HG03045 (cell line): ENCODE measurements at regions not wholly inside any gene's neighbourhood (a gene's known extent, or its start where the extent isn't known, plus 50 kb on each side); places are given as distances from the start of the nearest gene placed in this dataset.
"Not testable (repeated sequence)": the region's sequence is repeated elsewhere in the genome, so short reads cannot be mapped to it uniquely, and the experiment has no call there.

Experiments used
- ATAC-seq: cut with Tn5 transposase; IDR thresholded peaks from one replicate; pipeline ENCODE4 v1.9.1; 2021; ENCODE audit warnings: mild to moderate bottlenecking, moderate library complexity; ENCODE audit not compliant: unreplicated experiment

DNA sequence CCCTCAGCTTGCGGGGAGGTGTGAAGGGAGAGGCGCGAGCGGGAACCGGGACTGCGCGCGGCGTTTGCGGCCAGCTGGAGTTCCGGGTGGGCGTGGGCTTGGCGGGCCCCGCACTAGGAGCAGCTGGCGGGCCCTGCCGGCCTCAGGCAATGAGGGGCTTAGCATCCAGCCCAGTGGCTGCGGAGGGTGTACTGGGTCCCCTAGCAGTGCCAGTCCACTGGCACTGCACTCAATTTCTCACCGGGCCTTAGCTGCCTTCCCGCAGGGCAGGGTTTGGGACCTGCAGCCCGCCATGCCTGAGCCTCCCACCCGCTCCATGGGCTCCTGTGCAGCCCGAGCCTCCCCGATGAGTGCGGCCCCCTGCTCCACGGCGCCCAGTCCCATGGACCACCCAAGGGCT, 163.5 kb upstream of the PTCH1 start:
- ATAC-seq, result not testable (repeated sequence)

DNA sequence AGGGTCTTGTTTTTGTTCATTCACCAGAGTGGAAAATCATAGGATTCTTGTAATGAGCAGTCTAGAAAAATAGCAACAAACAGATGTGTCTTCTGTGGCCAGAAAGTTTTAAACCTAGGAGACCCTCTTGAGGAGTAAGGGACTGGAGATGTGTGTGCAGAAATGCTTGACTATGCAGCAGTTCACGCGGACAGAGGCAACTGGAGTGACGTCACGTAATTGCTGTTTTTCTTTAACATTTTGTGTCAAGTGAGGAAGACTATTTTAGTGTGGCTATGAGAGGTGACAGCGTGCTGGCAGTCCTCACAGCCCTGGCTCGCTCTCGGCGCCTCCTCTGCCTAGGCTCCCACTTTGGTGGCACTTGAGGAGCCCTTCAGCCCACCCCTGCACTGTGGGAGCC, 163.1 kb upstream of the PTCH1 start:
- ATAC-seq, result no peak

DNA sequence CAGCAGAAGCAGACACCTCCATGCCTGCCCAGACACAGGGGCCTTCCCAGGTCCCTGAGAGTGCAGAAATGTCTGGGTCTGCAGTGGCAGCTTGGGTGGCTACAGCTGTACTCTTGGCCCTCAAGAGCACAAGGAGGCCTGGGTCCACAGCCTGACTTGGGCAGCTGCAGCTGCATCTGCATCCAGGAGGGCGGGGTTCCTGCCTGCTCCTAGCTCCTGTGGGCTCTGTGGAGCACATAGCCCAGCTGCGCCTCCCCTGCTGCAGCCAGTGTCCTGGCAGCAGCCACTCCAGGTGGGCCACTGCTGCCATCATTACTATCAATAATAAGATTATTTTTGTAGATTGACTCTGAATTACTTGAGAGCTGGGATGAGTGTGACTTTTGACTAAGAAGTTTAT, 162.0 kb upstream of the PTCH1 start:
- ATAC-seq, result no peak

DNA sequence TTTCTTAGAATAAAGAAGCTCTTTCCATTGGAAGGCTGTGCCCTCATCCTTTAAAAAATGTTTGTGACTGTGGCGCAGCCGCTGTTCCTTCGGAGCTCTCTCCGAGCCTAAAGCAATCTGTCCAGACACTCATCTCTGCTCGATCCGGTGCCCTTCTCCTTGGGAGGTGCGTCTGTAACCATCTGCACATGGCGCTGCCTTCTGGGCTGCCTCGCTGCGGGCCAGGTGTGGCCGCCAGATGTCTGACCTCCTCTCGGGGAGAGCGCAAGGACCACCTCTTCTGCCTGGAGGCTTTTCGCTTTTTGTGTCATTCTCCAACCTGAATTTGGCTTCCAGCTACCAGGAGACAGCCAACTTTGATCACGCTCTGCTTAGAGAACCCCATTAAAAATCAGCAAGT, 153.4 kb upstream of the PTCH1 start:
- ATAC-seq, result no peak

DNA sequence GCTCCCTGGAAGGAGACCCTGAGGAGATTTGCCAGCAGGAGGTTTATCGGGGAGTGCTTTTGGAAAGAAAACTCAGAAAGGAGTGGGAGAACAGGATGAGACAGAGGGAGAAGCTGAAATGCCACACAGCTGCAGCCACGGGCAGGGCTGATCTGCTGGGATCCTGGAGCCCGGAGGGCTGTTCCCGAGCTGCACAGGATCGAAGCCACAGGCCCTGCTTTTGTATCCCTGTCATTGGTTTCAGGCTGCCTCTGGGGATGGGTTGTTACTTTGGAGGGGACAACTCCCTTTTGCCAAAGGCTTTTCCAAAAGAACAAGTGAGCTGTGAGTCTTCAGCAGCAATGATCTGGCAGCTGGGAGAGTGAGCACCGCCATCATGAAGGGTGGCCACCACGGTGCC, 152.5 kb upstream of the PTCH1 start:
- ATAC-seq, result no peak

DNA sequence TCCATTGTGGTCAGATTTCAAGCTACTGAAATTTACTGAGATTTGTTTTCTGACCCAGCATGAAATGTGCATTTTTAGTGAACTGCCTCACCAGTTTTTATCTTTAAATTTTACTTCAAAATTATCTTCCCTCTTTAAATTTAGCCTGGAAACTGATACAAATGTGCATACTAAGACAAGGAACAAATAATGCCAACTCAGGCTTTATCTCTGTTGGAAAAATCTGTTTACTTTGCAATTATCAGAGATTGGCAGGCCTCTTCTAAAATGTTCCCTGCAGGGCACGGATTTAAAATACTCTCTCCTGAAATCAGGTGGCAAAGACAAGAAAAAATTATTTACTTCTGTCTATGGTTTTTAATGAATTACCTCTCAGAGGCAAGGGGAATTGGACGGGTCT, 151.0 kb upstream of the PTCH1 start:
- no peak for ATAC-seq

DNA sequence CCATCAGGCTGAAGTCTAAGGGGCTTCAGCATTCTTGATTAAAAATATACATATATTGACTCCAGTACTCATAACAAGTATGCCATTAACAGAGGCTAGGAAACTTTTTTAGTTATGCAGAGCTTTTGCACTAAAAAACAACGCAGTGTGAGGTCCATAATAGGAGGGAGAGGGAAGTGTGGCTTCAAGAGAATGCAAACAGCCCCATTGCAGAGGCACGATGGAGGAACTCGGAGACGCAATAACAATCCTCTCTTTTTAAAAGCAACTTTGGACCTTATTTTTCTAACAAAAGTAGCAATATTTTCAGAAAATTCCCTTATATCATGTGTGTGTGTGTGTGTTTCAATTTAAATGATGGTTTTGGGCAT, 150.0 kb upstream of the PTCH1 start:
- ATAC-seq, result no peak

GRCh38 chr9:95666096-95666784, 149.5 kb upstream of the PTCH1 start:
- ATAC-seq, result no peak

- ATAC-seq, result no peak
Observed at GRCh38 chr9:95653246-95653645, 136.5 kb upstream of the PTCH1 start.

DNA sequence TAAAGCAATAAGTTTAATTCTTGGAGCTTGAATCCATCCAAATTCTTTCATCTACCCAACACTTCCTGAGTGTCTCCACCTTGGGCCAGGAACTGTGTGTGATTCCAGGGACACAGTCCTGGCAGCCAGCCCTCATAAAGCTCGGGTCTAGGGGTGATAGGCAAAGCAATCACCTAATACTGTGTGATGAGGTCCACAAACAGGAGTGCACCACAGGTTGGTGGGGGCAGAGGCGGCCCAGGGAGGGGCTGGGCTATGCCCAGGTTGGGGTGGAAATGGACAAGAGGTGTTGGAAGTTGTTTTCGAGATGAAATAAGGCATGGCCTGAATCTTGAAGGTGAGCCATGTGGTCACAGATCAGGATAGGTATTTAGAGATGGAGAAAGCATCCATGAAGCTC, 133.9 kb upstream of the PTCH1 start:
- ATAC-seq, result no peak

GRCh38 chr9:95649801-95650213, 133.0 kb upstream of the PTCH1 start:
- ATAC-seq, result no peak

DNA sequence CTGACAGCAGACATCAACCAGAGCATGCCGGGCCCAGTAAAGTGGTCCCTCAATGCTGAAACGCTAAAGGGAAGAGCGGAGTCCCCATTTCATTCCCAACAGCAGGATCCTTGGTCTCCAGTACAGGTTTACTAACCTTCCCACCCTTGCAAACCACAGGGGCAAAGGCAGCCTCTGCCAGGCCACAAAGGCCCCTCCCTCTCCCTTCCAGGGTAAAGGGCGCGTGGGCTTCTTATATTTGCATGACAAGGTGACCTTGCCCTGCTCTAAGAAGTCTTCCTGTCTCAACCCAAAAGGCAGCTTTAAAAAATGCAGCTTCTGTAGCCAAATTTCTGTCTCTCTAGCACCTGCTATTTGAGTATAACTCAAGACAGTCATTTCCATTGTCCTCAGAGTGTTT, 131.5 kb upstream of the PTCH1 start:
- no peak for ATAC-seq

- ATAC-seq, result no peak
Observed at GRCh38 chr9:95645992-95646391, 129.2 kb upstream of the PTCH1 start.

- ATAC-seq, result no peak
Observed at GRCh38 chr9:95645579-95645978, 128.8 kb upstream of the PTCH1 start.

DNA sequence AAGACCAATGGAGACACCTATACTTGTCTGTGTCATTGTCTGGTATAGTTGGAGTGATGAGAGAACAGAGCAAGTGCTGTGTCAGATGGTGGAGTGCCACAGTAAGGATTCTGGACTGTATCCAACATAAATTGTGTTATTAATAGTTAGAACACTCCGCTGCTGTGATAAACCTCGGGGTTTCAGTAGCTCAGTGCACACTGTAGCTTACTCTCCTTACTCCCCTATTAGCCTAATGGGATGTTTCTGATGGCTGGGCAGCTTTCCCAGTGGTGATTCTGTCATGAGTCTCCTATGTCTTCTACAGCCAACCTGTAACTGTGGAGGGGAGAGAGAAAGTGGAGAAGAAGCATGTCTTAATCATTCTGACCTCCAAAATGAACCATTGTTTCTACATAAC, 127.6 kb upstream of the PTCH1 start:
- no peak for ATAC-seq

DNA sequence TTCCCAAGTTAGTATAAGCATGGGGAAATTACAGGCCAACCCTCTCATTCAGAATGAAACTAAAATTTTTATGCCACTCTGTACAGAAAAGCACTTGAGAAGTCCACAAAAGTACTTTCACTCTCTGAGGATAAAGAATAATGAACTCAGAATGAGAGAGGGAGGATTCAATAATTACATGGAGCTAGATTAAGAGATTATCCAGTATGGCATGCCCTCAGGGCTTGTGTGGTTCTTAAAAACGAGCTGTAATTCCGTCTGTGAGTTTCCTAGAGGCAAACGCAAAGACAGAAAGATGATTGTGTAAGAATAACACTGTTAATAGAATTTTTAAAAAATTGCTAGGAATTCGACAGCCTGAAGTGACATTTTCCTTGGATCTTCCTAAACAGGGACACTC, 126.8 kb upstream of the PTCH1 start:
- ATAC-seq, result no peak

DNA sequence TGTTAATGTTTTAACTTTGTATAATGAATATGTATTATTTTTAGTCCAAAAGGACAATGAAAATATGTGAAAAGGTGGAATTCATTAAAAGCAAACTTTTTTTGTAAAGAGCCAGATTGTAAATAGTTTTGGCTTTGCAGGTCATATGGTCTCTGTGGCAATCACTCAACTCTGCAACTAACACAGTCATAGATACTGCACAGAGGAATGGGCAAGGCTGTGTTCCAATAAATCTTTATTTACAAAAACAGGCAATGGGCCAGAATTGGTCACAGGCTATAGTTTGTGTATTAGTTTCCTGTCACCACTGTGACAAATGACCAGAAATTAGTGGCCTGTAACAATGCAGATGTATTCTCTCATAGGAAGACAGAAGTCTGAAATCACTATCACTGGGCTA, 125.4 kb upstream of the PTCH1 start:
- ATAC-seq, result no peak

GRCh38 chr9:95641586-95641985, 124.8 kb upstream of the PTCH1 start:
- ATAC-seq, result no peak

DNA sequence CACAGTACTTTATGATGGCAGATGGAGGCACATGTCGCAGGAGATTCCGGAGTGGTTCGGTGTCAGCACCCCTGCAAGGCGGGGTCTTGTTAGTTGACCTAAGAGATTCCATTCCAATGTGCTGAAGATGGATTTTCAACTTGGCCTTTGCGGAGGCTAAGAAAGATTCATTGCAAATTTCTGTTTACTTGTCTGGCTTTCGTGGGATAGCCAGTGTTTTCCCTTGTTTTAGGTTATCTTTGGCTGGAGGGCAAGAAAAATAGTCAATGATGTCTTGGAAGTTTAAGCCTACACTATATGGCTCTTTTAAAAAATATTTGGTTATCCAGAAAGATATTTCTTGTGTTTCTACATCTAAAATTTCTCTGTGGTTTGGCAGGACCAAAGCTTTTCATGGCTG, 123.6 kb upstream of the PTCH1 start:
- no peak for ATAC-seq

GRCh38 chr9:95635986-95636671, 119.4 kb upstream of the PTCH1 start:
- no peak for ATAC-seq

DNA sequence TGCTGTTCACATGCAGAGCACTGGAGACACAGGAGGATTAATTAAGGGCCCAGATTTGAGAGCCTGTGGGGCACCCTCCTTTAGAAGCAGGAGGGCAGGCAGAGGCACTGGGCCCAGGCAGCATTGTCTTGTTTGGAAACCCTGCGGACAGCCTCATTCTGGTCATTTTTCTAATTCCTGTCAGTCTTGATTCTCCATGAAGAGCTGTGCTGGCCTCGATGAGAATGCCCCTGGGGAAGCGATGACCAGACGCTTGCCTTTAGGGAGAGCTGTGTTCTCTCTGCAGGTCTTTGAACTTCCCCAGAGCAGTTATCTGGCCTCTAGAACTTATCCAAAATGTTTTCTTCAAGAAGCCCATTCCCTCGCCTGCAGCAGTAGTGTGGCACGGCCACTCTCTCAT, 117.8 kb upstream of the PTCH1 start:
- no peak for ATAC-seq

- no peak for ATAC-seq
Observed at GRCh38 chr9:95634114-95634513, 117.3 kb upstream of the PTCH1 start.

GRCh38 chr9:95629585-95629984, 112.8 kb upstream of the PTCH1 start:
- ATAC-seq, result no peak
